Tibial artery (tissue), 4 donors: ENCODE measurements at regions not wholly inside any gene's neighbourhood (a gene's known extent, or its start where the extent isn't known, plus 50 kb on each side); places are given as distances from the start of the nearest gene placed in this dataset.

Experiments
- DNase-seq, 2 donors: peaks; one replicate each; pipeline ENCODE4 v3.0.0-alpha.2; 2019
- H3K27ac ChIP-seq, 2 donors: fragments of 200-600 bp; sonication (generic) in 1 of 2; 1 replicate in 1 of 2; 2 replicates in 1 of 2; pipeline ENCODE4 v1.5.1; 2018 to 2019; ENCODE audit warnings: mild to moderate bottlenecking in 1 of 2
- H3K27me3 ChIP-seq, 2 donors: fragments of 200-600 bp; sonication (generic) in 1 of 2; one replicate each; pipeline versions ENCODE4 v1.5.1 to v1.6.0; 2016 to 2019
- H3K36me3 ChIP-seq, 3 donors: fragments of 200-600 bp; sonication (generic) in 2 of 3; one replicate each; pipeline ENCODE4 v1.5.1; 2016 to 2019; ENCODE audit warnings: mild to moderate bottlenecking in 2 of 3
- H3K4me1 ChIP-seq, 4 donors: fragments of 200-600 bp; sonication (generic) in 2 of 4; 1 replicate in 3 of 4; 2 replicates in 1 of 4; pipeline ENCODE4 v1.5.1; 2016 to 2019
- H3K4me3 ChIP-seq, 2 donors: fragments of 200-600 bp; sonication (generic) in 1 of 2; 1 replicate in 1 of 2; 2 replicates in 1 of 2; pipeline ENCODE4 v1.5.1; 2018 to 2019; ENCODE audit warnings: mild to moderate bottlenecking in 2 of 2
- H3K9me3 ChIP-seq, 3 donors: fragments of 200-600 bp; sonication (generic) in 1 of 3; one replicate each; pipeline ENCODE4 v1.5.1; 2016 to 2019
- intact Hi-C: fragments of 100-400 bp; cut with DNase I; formaldehyde crosslinking; loops from one replicate; pipeline ENCODE4 v1.15.0; 2023; ENCODE audit warnings: low total_unique reads
- TF ChIP-seq, protein P1 (sequence below), 2 experiments: fragments of 200-600 bp in 1 of 2; fragments of 450-650 bp in 1 of 2; IDR thresholded peaks; one replicate each; pipeline ENCODE4 v1.5.1; 2017 to 2019; ENCODE audit warnings: antibody characterized with exemption in 2 of 2, mild to moderate bottlenecking in 1 of 2, moderate library complexity in 1 of 2

DNA sequence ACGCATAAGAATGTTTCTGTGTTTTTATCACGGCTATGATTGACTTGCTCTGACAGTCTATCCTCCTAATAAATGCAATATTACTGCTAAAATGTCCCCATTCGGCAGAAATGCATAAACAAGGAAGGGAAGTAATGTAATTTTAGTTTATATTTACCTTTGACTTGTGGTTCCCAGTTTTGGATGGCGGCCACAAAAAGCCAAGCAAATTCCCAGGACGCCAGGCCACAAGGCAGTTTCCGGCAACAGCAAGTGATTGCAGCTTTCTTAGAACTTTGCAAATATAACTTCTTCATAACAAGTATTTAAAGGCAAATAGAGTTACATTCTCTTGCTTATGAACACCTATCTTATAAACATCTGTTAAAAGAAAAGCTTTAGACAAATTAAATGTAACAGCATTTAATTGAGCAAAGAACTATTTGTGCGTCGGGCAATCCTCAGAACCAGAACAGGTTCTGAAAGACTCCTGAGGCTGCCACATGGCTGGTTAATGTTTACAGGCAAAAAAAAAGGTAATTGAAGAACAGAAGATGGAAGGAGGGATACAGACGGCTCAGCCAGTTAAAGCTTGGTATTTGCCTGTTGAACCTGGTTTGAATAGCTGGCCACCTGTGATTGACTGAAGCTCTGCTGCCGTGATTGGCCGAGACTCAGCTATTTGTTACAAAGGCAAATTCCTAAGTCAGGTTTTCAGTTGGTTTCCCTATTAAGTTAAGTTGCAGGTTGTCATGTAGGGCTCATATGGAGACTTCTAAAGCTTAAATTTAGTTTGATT lies 80.8 kb downstream of the C21orf91 start:
- no peak for DNase-seq
- TF ChIP-seq, protein P1, sequence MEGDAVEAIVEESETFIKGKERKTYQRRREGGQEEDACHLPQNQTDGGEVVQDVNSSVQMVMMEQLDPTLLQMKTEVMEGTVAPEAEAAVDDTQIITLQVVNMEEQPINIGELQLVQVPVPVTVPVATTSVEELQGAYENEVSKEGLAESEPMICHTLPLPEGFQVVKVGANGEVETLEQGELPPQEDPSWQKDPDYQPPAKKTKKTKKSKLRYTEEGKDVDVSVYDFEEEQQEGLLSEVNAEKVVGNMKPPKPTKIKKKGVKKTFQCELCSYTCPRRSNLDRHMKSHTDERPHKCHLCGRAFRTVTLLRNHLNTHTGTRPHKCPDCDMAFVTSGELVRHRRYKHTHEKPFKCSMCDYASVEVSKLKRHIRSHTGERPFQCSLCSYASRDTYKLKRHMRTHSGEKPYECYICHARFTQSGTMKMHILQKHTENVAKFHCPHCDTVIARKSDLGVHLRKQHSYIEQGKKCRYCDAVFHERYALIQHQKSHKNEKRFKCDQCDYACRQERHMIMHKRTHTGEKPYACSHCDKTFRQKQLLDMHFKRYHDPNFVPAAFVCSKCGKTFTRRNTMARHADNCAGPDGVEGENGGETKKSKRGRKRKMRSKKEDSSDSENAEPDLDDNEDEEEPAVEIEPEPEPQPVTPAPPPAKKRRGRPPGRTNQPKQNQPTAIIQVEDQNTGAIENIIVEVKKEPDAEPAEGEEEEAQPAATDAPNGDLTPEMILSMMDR (IDR thresholded peaks at IDR 0.05), result no peak
- Histone ChIP-seq H3K36me3 (no peaks in the 10 kb centered on the region), H3K4me3 (no peak overlapping the region), H3K9me3 (no peaks in the 10 kb centered on the region), H3K4me1 (peaks cover 0 to 14% (median 2%) of the 10 kb centered on the region in 4 donors), H3K27ac (no peak overlapping the region), H3K27me3 (no peaks in the 10 kb centered on the region)
- intact Hi-C loops, result no loop called here

DNA sequence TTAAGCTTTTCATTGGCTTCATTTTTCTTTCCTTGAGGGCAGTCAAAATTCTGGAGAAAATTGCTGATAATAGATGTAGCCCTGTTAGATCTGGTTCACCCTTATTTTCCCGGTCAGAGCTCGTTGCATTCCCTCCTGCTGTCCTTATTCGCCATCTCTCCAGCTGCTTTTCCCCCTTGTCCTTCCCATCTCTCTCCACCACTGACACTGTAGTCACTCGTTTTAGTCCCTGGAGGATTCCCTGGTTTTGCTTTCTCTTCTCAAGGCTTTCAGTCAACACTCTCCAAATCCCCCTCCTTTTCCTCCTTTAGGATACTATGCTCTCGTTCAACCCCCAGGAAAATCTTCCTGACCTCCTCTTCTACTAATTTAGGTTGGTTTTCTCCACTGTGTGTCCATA lies 83.1 kb downstream of the C21orf91 start:
- H3K4me1 ChIP-seq, result peaks cover 0 to 14% (median 2%) of the 10 kb centered on the region in 4 donors
- H3K9me3 ChIP-seq, result no peaks in the 10 kb centered on the region
- H3K4me3 ChIP-seq, result no peak overlapping the region
- H3K36me3 ChIP-seq, result no peaks in the 10 kb centered on the region
- TF ChIP-seq, protein P1 (IDR thresholded peaks at IDR 0.05), result no peak
- intact Hi-C loops, result no loop called here
- H3K27me3 ChIP-seq, result no peaks in the 10 kb centered on the region
- DNase-seq, result no peak
- no peak overlapping the region for H3K27ac ChIP-seq

DNA sequence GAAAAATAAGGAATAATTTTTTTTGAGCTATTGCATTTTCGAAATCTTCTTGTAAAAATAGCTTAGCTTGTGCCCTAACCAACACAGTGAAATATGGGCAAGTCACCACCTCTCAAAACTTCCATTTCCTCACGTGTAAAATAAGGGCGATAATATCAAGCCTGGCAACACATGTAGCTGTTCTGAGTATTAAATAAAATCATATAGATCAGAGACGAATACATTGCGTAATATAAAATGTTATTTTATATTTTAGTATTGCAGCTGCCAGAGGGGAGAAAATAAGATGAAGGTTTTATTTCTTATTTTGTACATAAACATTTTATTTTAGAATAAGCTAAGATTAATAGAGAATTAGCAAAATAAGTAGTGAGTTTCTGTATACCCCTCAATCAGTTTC lies 85.9 kb downstream of the C21orf91 start:
- no peaks in the 10 kb centered on the region for H3K36me3 ChIP-seq
- TF ChIP-seq, protein P1 (IDR thresholded peaks at IDR 0.05), result no peak
- H3K4me1 ChIP-seq, result peaks cover 0 to 12% (median 2%) of the 10 kb centered on the region in 4 donors
- DNase-seq, result no peak
- H3K27me3 ChIP-seq, result no peaks in the 10 kb centered on the region
- intact Hi-C loops, result no loop called here
- H3K27ac ChIP-seq, result no peak overlapping the region
- H3K4me3 ChIP-seq, result no peak overlapping the region
- H3K9me3 ChIP-seq, result no peaks in the 10 kb centered on the region

DNA sequence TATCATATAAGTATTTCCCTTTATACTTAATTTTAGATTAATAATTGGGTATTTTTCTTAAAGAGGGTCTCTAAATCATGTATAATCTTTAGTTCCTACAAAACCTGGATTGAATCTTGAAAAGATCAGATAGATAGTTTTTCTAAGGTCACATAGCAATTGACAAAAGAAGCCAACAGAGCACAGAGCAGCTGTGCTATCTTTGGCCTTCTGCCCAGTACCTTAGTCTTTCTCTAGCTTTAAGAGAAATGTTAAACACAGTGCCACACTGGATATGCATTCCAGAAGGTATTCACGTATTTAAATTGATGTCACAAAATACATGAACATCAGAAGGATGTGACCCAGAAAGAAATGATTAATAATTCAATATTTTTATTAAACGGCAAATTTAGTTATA lies 86.8 kb downstream of the C21orf91 start:
- intact Hi-C loops, result no loop called here

DNA sequence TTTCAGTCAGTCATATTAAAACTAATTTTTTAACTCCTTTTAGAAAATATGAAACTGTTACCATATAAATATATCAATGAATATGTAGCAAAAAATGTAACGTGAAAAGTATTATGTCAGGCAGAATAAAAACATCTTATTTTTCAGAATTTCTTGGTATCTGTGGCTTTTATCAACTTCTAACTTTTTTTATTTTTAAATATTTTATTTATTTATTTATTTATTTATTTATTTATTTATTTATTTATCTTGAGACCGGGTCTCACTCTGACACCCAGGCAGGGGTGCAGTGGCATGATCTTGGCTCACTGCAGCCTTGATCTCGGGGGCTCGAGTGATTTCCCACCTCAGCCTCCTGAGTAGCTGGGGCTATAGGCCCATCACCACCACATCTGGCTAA lies 87.6 kb downstream of the C21orf91 start:
- Histone ChIP-seq H3K27me3 (no peaks in the 10 kb centered on the region), H3K27ac (no peak overlapping the region), H3K4me1 (peaks cover 0 to 8% (median 0%) of the 10 kb centered on the region in 4 donors), H3K4me3 (no peak overlapping the region), H3K36me3 (no peaks in the 10 kb centered on the region), H3K9me3 (no peaks in the 10 kb centered on the region)
- intact Hi-C loops, result no loop called here
- no peak for DNase-seq
- TF ChIP-seq, protein P1 (IDR thresholded peaks at IDR 0.05), result no peak

More for the DNA sequence above, 86.8 kb downstream of the C21orf91 start:
- TF ChIP-seq, protein P1 (IDR thresholded peaks at IDR 0.05), result no peak
- H3K4me3 ChIP-seq, result no peak overlapping the region
- peaks cover 0 to 8% (median 0%) of the 10 kb centered on the region in 4 donors for H3K4me1 ChIP-seq
- DNase-seq, result no peak
- no peaks in the 10 kb centered on the region for H3K9me3 ChIP-seq
- no peaks in the 10 kb centered on the region for H3K36me3 ChIP-seq
- H3K27me3 ChIP-seq, result no peaks in the 10 kb centered on the region
- no peak overlapping the region for H3K27ac ChIP-seq
